PFSK-1 (cell line): ENCODE measurements at regions not wholly inside any gene's neighbourhood (a gene's known extent, or its start where the extent isn't known, plus 50 kb on each side); places are given as distances from the start of the nearest gene placed in this dataset.

Source experiments
- FOXP2 ChIP-seq: optimal IDR thresholded peaks from 2 replicates; pipeline ENCODE3; 2011; ENCODE audit warnings: borderline replicate concordance, control low read depth, inconsistent platforms; ENCODE audit not compliant: insufficient read depth; ENCODE audit errors: extremely low read length, extremely low read depth
- POLR2AphosphoS5 ChIP-seq: IDR thresholded peaks from 2 replicates; pipeline ENCODE4 v1.6.1; 2012; ENCODE audit warnings: low read depth, mild to moderate bottlenecking, control low read depth, low read length, moderate library complexity
- SIN3A ChIP-seq: IDR thresholded peaks from 2 replicates; pipeline ENCODE4 v1.6.1; 2012; ENCODE audit warnings: mild to moderate bottlenecking, low read length, moderate library complexity, borderline replicate concordance; ENCODE audit not compliant: insufficient read depth
- TAF1 ChIP-seq: IDR thresholded peaks from 2 replicates; pipeline ENCODE4 v1.6.1; 2012; ENCODE audit warnings: low read length, control low read depth, borderline replicate concordance; ENCODE audit not compliant: insufficient read depth
- TF ChIP-seq, protein P1 (sequence below), 2 experiments: IDR thresholded peaks; 2 replicates each; pipeline versions ENCODE4 v1.6.1 to v1.8.0; 2011 to 2012; ENCODE audit warnings: low read depth in 2 of 2, low read length in 2 of 2, control low read depth in 1 of 2, inconsistent platforms in 1 of 2, mild to moderate bottlenecking in 1 of 2, moderate library complexity in 1 of 2; ENCODE audit not compliant: insufficient read depth in 1 of 2

DNA sequence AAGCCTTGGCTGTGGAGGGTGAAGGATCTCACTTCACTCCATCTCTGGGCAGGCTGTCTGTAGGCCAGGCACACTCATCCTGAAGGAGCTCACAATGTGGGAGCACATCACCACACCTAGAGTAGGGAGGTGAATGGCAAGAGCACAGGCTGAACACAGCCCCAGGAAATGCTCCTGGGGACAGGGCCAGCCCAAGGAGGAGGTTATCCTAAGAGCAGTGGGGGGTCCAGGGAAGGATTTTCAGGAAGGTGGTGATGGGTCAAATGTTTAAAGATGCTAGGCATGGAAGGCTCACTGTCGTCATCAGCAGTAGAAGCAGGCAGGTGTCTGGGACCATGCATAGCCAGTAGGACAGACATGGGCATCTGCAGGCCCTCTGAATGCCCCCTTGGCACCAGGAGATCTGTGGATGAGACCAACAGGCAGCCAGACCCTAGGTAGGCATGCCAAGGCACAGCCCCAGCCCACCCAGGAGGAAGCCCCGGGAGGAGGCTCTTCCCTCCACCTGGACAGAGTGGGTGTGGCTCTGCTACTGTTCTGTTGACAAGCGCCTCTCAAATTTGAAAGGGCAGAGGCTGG lies 91.7 kb upstream of the RAB6C start:
- no peak for TF ChIP-seq FOXP2
- TF ChIP-seq, protein P1, sequence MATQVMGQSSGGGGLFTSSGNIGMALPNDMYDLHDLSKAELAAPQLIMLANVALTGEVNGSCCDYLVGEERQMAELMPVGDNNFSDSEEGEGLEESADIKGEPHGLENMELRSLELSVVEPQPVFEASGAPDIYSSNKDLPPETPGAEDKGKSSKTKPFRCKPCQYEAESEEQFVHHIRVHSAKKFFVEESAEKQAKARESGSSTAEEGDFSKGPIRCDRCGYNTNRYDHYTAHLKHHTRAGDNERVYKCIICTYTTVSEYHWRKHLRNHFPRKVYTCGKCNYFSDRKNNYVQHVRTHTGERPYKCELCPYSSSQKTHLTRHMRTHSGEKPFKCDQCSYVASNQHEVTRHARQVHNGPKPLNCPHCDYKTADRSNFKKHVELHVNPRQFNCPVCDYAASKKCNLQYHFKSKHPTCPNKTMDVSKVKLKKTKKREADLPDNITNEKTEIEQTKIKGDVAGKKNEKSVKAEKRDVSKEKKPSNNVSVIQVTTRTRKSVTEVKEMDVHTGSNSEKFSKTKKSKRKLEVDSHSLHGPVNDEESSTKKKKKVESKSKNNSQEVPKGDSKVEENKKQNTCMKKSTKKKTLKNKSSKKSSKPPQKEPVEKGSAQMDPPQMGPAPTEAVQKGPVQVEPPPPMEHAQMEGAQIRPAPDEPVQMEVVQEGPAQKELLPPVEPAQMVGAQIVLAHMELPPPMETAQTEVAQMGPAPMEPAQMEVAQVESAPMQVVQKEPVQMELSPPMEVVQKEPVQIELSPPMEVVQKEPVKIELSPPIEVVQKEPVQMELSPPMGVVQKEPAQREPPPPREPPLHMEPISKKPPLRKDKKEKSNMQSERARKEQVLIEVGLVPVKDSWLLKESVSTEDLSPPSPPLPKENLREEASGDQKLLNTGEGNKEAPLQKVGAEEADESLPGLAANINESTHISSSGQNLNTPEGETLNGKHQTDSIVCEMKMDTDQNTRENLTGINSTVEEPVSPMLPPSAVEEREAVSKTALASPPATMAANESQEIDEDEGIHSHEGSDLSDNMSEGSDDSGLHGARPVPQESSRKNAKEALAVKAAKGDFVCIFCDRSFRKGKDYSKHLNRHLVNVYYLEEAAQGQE (IDR thresholded peaks at IDR 0.05; ENCODE audit: insufficient read depth in 1 of 2, low read depth in 2 of 2, low read length in 2 of 2): no peak
- TF ChIP-seq TAF1: no peak
- TF ChIP-seq SIN3A: no peak
- no peak for TF ChIP-seq POLR2AphosphoS5

DNA sequence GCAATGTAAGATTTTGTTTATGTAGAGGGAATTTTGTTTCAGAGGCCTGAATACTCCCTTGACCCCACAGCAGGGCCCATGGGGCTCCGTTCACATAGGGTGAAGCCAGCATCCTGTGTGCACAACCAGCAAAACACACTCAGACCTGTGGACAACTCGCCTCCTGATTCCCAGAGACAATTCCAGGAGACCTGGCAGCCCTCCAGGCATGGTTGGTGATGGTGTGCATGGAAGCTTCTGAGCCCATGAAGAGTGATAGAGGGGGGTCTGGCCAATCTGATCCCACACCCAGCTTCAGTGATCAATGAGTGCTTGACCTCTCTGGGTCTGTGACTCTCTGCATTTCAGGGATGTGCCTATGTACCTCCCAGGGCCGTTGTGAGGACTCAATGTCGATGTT lies 91.0 kb upstream of the RAB6C start:
- TF ChIP-seq, protein P1 (IDR thresholded peaks at IDR 0.05; ENCODE audit: insufficient read depth in 1 of 2, low read depth in 2 of 2, low read length in 2 of 2): no peak
- TF ChIP-seq FOXP2 (no peak), SIN3A (no peak), POLR2AphosphoS5 (no peak), TAF1 (no peak)

DNA sequence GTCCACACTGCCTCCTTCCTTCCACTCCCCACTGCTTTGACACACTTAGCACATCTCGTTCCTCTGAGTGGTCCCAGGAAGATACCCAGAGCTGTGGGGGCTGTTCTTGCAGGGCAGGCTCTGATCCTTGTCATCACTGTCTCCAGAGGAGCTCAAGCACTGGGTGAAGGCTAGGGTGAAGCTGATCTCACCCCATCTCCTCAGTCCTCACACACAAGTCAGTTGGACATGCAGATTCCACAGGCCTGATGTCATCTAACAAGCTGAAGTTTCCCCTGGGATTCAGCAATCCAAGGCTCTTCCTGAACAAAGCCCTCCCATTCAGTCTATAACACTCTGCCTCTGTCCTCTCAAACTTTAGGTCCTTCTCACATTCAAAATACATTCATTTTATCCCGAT lies 90.6 kb upstream of the RAB6C start:
- TF ChIP-seq FOXP2 (no peak), SIN3A (no peak), POLR2AphosphoS5 (no peak), TAF1 (no peak)
- TF ChIP-seq, protein P1 (IDR thresholded peaks at IDR 0.05; ENCODE audit: insufficient read depth in 1 of 2, low read depth in 2 of 2, low read length in 2 of 2): no peak

DNA sequence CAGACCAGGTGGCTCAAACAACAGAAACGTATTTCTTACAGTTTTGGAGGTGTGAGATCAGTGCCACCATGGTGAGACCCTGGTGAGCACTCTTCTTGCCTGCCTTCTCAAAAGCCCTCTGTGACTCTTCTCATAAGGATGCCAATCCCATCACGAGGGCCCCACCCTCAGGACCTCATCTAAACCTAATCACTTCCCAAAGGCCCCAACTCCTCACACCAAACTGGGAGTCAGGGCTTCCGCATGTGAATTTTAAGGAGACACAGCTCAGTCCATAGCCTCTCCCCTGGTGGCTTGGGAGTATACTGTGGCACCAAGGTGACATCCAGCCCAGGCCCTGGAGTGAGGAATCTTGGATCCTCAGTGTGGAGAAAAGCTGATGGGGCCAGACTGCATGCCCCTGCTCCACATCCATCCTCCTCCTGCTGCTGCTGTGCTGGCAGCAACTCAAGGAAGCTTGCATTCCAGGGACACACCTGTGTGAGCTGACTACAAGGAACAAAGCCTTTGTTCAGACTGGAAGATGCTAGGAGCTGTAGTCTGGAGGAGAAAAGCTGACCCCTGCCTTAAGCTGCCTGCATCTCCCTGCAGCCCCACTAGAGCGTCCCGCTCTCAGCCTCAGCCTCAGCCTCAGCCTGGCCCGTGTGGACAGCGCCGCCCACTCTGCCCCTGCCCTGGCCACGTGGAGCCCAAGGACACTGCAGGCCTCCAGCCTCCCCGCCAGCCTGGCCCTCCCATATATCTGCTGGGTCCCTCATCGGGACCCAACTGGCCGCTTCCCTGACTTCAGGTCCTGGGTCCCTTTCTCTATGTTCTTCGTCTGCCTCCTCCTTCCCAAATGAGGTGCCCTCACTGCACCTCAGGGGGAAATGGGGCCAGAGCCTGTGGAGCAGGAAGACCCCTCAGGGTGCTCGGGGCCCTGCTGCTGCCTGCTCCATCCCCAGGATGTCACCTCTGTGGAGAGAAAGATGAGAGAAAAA lies 87.8 kb upstream of the RAB6C start:
- TF ChIP-seq POLR2AphosphoS5 (no peak), SIN3A (no peak), TAF1 (no peak), FOXP2 (no peak)
- TF ChIP-seq, protein P1 (IDR thresholded peaks at IDR 0.05; ENCODE audit: insufficient read depth in 1 of 2, low read depth in 2 of 2, low read length in 2 of 2): no peak
